GM18511 (cell line): ENCODE measurements at regions not wholly inside any gene's neighbourhood (a gene's known extent, or its start where the extent isn't known, plus 50 kb on each side); places are given as distances from the start of the nearest gene placed in this dataset.

Experiments
- ATAC-seq: cut with Tn5 transposase; IDR thresholded peaks from one replicate; pipeline ENCODE4 v1.9.1; 2021; ENCODE audit warnings: mild to moderate bottlenecking, moderate library complexity; ENCODE audit not compliant: unreplicated experiment

DNA sequence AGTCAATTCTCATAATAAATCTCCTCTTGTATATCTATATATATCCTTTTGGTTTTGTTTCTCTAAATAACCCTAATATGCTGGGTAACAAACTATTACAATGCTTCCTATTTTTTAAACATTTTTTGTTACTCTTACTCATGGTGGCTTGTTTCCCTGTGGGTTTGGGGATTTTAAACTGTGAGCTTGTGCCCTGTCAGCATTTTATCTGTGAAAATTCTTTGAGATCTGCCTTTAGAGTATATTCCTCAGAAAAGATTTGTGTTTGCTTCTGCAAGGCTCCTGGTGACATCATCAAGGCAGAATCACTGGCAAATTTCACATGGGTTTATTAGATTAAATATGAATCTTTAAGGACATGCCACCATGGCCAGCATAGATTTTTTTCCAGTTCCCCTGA, 273.6 kb downstream of the LRFN2 start:
- ATAC-seq = no peak

DNA sequence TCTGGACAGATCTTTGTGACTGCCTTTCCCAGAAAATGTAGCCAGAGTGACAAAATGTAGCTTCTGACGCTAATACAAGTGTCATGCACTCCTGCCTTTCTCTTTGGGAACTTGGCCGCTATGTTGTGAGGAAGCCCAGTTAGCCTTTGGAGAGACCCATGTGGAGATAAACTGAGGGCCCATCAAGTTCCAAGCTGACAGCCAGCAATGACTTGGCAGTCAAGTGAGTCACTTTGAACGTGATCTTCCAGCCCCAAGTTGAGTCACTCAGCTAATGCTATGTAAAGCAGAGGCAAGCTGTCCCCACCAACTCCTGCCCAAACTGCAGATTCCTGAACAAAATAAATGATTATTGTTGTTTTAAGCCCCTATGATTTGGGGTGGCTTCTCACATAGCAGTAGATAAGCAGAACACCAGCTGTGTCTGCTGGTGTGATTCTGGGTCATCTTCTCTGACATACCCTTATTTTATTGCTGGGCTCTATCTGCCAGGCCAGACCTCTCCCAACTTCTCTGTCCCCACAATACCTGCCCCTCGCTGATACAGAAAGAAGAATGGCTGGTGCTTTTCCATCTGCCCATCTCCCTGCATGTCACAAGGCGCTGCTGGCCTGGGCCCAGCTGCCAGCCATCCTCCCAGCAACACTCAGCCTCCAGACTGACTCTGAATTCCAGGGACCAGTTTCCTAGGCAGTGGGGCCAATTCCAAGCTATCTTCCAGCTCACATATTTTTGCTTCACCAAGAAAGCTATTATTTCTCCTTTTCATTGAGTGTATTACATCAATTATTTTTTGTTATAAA, 274.8 kb downstream of the LRFN2 start:
- ATAC-seq = no peak

DNA sequence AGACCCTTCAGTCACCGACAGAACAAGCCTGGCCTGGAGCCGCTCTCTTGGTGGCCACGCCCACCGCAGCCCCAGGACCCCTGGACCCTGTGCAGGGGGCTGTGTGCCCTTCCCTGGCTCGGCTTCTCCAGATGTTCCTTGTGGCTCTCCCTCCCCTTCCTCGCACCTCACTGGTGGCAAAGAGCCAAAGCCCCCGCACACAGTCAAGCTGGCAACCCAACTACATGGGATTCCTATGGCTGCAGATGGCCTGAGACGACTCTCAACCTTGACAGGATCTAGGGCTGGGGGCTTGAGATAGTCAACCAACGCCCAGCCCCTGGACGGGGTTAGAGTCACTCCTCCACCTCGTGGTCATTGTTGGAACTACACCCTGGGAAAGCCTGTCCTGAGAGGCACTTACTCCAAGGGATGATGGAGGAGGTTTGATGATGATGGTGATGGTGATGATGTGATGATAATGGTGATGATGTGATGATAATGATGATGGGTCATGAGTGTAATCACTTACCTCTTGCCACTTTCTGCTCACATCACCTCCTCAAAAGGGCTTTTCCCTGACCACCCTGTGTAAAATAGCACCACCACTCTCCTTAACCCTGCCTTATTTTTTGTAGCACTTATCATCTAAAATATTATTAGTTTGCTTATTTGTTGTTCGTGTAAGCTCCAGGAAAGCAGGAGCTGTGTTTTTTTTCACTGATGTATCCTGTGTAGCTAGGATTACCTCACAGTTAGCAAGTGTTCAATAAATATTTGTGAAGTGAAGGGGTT, 278.4 kb downstream of the LRFN2 start:
- ATAC-seq = no peak

DNA sequence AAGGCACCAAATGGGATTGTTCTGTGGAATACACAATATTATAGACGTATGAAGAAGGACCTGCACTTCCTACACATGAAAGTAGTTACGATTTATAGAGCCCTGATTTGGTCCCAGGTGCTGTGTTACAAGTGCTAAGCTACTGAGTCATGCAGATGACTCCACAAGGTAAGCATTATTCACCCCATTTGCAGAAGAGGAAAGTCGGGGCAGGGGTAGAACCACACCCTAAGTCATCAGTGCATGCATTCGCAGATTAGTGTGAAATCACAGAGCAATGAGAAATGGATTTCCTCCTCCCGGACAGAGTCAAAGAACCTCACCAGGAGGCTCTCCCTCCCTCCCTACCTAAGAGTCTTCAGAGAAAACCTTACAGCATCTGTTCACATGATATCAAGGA, 279.5 kb downstream of the LRFN2 start:
- no peak for ATAC-seq

DNA sequence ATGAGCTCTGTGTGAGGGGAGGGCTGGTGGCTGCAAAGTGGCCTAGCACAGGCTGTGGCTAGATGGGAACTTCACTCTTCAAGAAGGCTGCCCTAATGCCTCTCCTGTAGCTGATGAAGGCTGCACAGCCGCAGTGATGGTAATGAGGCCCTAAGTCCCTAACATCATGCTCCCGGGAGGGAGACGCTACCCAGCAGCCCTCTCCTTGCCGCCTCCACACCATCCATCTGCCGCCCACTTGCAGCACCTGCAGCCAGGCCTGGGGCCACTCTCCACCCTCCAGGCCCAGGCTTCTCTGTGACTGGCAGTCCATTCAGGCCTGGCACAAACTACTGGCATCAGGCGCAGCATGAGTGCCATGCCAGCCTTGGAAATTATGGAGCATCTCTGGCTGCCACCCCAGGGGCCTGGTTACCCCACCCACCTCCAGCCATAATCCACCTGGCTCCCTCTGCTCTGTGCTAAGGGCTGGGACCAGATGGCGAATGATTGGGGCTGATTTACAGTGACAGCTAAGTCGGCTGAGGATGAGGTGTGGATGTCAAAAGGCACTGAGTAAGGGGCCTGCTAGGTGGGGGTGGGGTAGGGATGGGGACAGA, 284.2 kb downstream of the LRFN2 start:
- ATAC-seq = no peak

DNA sequence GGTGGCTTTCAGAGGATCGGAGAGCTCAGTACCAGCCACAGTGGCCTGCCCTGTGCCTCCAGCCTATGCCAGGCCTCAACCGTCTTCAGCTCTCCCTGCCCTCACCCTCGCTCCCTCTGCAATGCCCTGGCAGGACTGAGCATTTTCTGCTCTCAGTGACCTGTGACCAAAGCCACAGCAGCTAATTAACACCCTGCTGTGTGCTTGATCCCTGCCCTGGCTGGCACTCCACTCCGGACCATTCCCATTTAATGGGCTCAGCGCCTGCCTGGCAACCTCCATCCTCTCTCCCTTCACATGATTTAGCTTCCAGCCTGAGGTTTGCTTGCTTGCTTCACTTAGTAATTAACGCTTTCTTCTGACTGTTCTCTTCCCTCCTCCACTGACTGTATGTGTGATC, 287.5 kb downstream of the LRFN2 start:
- ATAC-seq = no peak

DNA sequence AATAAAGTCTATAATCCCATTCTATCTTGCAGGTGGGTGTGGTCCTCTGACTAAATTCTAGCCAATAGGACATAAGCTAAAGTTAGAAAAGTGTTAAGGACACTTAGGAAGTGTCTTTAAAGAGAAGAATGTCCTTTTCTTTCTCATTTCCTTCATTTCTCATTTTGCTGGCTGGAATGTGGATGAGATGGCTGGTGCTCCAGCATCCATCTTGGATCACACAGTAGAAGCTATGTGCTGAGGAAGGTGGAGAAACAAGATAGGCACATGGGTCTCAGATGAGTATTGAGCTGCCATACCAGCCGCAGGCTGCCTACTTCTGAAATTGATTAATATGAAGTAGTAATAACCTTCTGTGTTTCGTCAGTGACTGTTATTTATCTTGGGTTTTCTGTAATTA, 289.0 kb downstream of the LRFN2 start:
- ATAC-seq = no peak

DNA sequence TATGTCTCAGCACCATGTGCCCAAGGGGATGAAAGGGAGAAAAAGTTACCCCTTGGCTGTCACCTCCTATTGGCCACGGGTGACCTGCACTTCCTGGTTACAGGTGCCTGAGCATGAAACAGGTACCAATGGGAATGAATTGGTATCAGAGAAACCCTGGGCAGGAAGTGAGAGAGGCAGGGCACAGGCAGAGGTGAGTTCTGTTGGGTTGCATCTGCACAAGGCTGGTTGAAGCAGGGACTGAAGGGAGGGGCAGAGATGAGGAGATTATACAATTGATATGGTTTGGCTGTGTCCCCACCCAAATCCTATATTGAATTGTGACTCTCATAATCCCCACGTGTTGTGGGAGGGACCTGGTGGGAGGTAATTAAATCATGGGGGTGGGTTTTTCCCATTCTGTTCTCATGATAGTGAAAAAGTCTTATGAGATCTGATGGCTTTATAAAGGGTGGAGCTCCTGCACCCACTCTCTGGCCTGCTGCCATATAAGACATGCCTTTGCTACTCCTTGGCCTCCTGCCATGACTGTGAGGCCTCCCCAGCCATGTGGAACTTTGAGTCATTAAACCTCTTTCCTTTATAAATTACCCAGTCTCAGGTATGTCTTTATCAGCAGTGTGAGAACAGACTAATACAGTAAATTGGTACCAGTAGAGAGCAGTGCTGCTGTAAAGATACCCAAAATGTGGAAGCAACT, 291.8 kb downstream of the LRFN2 start:
- ATAC-seq = no peak

DNA sequence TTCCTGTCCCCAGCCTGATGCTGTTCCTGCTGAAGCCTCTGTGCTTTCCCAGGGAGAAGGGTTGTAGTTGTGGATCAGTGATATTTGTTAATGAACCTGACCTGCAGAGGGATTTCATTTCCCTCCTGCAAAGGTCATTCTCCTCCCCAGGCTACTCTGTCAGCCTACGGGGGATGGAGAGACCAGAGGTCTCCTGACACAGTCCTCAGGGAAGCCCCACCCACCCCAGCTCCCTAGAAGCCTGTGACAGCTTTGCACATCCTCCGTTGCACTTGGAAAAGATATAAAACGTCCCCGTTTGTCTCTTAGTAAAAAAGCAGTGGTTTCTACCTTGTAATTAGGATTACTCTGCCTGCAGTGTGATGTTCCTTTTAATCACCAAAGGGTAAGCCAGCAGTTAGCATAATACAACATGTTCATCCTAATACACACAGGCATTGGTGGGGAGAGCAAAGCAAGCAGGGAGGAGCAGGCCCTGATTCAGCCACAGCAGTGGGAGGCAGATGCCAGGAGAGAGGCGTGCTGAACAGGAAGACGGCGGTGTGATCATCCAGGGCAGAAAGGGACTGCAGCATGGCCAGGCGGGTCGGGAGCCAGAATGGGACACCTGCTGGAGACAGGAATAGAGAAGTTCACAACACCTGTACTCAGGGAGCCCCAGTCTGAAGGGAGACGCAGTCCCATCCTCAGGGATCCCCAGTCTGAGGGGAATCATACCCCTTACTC, 293.5 kb downstream of the LRFN2 start:
- no peak for ATAC-seq

DNA sequence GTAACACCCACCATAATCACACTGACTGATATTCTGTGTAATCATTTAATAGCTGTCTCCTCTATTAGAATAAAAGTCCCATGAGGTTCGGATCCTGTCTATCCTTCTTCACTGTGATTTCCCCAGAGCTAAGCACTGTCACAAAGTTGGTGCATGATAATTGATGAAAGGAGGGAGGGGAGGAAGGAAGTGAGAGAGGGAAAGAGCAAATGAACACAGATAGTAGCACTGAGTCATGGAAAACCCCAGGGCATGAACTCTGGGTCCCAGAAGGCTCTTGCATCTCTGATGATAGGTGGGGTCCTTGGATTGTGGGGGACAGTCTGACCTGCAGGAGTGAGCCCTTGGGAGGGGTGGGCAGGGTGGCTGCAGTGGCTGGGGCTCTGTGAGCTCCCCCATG, 294.1 kb downstream of the LRFN2 start:
- ATAC-seq = no peak

DNA sequence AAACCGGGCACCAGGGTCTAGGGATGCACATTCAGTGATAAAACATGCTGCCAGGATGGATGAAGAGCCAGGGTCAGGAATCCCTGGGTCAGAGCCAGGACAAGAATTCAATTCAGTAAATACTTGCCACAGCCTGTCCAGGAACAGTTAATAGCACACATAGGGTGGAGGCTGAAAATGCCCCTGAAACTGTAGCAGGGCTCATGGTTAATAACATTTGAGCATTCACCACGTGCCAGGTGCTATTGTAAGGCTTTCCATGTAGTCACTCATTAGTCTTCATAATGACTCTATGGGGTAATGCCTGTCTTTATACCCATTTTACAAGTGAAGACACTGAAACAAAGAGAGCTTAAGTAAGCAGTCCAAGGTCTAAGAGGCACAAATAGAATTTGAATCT, 296.3 kb downstream of the LRFN2 start:
- ATAC-seq = no peak

DNA sequence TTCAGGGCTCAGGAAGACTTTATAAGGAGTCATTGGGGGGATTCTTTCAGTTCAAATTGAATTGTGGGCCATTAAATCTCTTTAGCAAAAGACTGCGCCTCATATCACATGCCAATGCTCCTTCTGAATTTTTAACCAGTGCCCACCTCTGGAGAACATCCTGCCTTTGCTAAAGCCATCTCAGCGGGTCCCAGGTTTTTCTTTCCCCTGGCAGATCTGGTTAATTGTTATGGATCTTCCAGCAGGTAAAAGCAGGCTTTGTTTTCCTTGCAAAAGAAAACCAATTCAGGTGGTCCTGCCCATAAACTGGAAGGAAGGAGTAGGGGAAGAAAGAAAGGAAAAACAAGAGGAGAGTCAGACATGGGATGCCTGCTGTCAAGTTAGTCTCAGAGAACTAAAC, 298.2 kb downstream of the LRFN2 start:
- no peak for ATAC-seq

DNA sequence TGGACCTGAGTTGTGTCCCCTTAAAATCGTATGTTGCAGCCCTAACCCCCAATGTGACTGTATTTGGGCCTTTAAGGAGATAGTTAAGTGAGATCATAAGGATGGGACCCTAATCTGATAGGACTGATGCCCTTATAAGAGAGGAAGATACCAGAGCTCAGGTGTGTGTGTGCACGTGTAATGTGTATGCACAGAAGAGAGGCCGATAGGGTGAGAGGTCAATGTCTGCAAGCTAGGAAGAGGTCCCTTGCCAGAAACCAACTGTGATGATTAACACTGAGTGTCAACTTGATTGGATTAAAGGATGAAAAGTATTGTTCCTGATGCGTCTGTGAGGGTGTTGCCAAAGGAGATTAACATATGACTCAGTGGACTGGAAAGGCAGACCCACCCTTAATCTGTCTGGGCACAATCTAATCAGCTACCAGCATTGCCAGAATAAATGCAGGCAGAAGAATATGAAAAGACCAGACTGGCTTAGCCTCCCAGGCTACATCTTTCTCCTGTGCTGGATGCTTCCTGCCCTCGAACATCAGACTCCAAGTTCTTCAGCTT, 299.8 kb downstream of the LRFN2 start:
- no peak for ATAC-seq

DNA sequence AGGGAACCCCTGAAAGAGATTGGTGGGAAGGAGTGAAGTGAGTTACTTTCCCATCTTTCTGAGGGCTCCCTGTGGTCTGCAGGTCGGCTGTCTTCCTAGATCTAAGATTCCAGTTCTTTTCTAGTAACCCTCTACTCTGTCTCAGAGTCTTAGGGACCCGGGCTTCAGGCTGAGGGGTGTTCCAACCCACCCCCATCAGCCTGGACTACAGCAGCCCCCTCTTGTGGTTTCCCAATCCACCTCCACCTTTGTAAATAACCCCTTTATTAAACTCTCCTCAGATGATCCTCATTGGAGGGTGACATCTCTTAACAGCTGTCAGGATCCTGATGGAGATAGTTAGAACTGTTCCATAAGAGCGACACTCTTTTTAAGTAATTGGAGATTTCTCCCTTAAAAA, 300.4 kb downstream of the LRFN2 start:
- no peak for ATAC-seq

DNA sequence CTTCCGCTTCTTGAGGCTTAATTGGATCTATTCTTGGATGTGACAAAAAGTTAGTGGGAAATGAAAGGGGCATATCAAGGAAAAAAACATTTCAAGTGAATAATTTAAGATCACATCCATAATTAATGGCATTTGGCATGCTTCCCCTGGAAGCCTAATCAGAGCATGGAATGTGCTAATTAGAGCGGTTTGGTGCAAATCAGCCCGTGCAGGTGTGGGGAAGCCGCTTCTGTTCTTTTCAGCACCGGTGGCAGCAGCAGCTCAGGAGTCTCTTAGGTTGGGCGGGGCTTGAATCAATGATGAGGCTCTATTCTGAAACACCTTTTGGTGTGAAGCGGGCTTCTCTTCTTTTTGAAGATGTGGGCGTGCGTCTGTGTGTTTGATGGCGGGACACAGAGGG, 301.2 kb downstream of the LRFN2 start:
- ATAC-seq = no peak

DNA sequence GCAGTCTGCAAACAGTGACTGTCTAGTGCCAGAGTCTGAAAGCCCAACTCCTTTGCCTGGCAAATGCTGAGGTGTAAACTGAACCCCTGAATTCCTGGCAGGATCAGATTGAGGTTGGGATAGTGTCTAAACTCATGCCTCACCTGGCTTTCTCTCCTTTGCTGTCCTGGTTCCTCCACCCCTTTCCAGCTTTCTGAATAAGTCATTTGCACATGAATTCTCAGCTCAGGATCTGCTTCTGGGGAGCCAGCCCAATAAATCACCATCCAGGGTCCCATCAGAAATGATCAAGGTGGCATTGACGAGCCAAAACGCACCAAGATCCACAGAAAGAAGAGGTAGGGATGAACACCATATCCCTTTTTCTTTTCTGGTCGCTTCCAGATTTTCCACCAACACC, 301.6 kb downstream of the LRFN2 start:
- ATAC-seq = no peak

DNA sequence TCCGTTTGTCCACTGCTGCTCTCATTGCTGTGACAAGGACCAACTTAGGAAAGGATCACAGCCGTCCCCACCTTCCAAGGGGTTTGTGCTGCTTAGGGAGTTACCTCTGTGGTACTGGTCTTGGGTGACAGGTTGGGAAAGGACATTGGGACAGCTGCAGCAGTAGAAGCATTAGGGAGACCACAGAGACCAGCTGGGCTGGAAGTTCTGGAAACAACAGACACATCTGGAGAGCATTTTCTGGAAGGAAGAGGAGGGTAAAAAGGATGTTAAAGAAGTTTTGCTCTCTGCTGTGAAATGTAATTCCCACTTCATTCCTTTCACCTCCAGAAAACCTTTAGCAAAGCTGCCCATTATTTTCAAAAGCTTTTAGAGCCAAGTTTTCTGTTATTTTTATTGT, 304.2 kb downstream of the LRFN2 start:
- ATAC-seq = no peak

DNA sequence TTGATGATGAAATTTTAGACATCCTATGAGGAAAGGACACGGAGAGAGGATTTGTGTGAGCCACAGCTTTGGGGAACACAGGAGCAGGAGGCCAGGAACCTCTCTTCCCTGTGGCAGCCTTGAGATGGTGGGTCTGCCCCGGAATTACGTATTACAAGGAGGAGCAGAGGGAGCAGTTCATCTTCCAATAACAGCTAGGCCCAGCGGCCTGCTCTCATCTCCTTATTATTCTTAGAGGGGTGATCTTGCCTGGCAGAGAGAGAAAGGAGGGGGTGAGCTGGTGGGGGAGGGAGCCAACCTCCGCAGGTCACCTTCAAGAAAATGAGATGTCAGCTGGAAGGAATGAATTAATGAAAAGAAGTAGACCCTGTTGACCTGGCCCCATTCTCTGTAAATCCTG, 305.8 kb downstream of the LRFN2 start:
- no peak for ATAC-seq

DNA sequence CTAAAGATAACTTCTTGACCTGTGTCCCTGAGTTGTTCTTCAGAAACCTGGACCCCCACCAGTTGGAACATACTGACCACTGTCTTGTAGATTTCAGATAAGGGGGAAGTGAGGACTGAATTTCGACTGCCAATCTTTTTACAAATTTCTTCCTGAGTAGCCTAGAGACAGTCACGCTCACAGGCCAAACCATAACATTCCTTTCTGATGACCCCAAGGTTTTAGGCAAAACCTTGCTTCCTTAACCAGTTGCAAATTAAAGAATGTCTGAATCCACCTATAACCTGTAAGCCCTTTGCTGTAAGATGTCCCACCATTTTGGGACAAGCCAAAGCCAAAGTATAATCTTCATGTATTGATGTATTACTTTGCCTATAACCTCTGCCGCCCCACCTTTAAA, 306.9 kb downstream of the LRFN2 start:
- ATAC-seq = no peak

DNA sequence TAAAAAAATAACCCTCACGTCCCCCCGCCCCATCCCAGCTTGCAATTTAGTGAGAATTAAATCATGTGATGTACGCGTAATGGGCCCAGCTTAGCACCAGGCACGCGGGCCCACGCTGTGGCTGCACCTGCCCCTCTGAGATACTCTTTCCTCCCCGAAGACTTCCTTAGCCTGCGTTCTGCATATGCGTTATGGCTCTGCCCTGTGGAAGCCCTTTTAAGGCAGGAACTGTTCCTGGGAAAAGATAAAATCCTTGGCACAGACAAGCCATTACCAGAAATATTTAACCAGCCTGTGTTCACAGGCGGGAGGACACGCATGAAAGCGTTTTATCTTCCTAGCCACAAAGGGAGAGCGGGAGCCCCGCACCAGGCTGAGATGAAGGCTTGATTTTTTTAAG, 311.0 kb downstream of the LRFN2 start:
- no peak for ATAC-seq

DNA sequence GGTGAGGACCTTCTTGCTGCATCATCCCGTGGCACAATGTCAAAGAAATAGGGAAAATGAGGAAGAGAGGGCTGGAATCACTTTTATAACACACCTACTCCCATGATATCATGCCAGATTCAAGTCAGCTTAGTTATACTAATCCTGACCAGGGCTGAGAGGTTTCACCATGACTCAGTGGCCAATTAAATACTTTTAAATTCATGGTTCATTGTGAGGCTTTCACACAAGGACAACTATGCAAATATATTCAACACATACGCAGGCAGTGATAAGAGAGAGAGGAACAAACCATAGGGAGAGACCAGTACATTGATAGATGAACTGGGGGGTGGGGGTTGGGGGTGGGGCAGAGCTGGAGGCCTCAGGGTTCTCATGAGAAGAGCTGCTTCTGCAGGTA, 313.1 kb downstream of the LRFN2 start:
- ATAC-seq = no peak
